Ureter (tissue), 1 donor: ENCODE measurements at regions not wholly inside any gene's neighbourhood (a gene's known extent, or its start where the extent isn't known, plus 50 kb on each side); places are given as distances from the start of the nearest gene placed in this dataset.
"Not testable (repeated sequence)": the region's sequence is repeated elsewhere in the genome, so short reads cannot be mapped to it uniquely, and the experiment has no call there.

Experiments
- DNase-seq: peaks from one replicate; pipeline ENCODE4 v3.0.0-alpha.2; 2020; ENCODE audit warnings: low spot score
- donor health status: DM: yes; HTN: yes; CAD: no.

DNA sequence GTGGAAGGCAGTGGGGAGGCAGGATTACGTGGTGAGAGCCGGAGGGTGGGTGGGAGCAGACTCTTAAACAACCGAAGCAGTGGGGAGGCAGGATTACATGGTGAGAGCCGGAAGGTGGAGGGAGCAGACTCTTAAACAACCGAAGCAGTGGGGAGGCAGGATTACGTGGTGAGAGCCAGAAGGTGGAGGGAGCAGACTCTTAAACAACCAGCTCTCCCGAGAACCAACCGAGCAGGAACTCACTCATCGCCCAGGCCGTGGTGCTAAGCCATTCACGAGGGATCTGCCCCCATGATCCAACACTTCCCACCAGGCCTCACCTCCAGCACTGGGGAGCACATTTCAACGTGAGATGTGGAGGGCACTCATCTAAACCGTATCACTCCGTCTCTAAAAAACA, 87.7 kb downstream of the RTP5 start:
- DNase-seq: no peak

DNA sequence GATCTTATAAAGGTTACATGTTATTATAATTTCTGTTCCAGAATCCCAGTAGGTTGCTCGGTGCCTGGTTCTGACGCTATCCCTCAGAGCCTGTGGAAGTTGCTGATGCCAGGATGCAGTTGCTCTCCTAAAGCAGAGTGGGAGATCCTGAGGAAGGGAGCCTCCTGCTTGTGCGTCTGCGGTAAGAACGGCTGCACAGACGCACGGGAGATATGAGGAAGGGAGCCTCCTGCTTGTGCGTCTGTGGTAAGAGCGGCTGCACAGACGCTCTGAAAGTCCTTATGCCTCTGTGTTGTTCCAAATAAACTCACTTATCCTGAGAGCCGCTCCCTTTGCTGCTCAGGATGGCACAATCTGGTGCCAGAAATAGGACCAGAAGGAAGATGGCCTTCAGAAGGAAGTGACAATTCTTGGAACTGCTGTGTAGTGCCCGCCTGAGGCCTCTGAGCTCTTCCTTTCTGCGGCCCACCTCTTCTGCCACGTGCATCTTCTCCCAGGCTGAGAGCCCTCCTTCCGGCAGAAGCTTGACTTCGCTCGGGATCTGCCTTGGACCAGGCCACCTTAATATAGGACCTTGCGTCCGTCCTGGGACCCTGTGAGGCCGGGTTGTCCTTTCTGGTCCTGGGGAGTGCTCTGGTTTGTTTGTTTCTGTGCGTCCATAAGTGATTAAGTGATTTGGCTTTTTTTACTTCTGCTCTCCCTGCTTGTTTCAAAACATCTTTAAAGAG, 89.5 kb downstream of the RTP5 start:
- no peak for DNase-seq

DNA sequence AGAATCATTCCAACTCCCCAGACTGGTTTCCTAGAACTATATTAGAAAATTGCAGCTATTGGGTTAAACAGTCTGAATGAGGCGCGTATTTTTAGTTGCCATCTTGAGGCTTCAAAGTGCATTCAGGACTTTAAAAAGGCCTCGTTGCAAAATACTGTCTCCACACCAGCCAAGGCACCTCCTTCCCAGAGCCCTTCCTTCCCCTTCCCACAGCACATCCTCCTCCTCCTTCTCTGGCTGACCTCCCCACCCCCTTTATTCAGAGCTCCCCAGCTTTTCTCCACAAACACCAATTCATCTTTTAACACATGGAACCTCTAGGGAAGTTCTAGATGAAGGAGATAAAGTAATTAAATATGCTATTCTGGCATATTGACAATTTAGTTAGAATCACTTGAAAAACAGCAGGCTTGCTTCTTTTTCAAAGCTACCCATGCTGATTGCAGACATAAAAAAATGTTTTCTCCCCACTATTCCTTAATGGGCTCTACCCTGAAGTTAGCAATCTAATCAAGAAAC, 90.3 kb downstream of the RTP5 start:
- DNase-seq: no peak

DNA sequence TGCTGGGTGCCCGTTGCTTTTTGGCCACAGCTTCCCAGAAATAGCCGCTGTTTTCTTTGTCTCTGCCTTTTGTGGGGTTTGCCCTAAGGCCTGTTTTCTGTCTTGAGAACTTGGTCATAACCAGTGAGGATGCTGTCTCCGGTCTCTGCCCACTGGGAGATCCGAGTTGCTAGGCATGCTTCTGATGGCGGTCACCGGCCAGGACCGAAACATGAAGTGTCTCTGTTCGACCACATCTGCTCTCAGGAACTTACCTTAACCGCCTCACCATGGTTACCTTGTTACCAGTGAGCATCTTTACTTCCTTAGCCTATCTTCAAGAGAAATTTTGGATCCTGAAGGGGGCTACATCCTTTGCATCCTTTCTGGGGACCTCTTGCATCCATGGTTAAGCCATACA, 91.9 kb downstream of the RTP5 start:
- no peak for DNase-seq

DNA sequence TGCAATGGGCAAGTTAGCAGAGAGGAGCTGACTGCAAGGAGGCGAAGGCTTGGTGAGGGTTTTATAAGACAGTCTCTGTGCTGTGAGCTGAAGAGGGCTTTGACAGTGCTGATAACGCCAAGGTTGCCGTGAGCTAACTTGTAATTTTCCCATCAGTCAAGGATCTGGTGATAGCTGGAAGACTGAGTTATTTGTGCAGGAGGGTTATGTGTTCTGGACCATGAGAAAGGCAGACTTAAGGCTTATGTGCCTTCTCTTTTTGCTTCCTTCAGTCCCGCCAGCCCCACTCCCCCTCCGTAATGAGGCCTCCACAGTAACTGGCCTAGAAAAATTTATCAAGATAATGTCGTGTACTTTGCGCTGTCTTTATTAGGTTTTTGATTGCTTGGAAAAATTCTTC, 94.6 kb downstream of the RTP5 start:
- DNase-seq: no peak

DNA sequence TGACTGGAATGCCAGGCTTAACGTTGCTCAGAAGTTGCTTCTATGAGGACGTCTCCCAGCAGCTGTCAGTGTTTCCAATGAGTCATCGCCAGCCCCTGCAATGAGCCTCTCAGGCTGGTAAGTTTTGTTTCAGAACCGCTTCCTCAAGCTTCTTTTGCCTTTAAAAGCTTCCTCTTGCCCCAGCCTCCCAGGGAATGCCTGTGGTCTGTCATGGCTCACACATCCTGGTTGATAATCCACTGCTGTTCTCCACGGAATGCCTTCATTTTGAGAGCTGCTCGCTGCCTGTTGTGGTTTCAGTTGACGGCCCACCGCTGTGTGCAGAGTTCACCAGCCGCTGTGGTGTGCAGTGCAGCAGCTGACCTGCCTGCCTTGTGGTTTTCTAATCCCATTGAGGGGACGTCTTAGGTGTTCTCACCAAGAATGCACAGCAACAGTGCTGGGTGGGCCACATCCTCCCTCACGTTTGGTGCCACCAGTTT, 96.4 kb downstream of the RTP5 start:
- DNase-seq: no peak

DNA sequence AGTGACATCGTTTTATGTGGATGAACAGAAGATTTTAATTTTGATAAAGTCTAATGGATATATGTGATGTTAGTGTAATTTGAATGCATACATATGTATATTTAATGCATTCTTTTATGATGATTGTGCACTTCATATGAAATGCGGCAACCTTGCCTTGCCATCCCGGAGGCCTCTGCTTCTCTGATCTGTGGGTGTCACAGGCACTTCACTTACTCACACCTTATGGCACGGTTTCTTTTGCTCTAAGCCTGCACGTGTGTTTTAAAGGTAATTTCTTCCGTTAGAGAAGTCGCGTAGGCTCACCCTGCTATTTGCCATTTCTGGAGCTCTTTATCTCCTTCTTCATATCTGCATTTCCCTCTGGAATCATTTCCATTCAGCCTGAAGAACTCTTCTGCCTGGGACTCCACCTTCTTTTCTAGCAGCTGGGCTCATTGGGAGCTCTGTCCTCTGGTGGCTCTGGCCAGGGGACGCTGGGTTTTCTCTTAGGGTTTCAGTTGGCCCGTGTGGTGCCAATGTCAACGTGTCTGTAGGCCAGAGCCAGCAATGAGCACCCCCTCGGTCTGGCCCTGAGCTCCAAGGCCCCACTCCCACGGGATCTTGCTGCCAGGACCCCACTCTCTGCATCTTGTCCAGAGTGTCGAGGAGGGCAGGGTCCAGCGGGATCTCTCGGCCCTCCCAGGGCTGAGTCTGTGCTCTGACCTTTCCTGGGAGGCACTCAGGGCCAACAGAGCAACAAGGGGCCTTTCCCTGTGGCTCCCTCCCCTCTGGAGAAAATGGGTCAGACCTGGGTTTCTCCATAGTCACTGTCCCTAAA, 97.3 kb downstream of the RTP5 start:
- DNase-seq: no peak

DNA sequence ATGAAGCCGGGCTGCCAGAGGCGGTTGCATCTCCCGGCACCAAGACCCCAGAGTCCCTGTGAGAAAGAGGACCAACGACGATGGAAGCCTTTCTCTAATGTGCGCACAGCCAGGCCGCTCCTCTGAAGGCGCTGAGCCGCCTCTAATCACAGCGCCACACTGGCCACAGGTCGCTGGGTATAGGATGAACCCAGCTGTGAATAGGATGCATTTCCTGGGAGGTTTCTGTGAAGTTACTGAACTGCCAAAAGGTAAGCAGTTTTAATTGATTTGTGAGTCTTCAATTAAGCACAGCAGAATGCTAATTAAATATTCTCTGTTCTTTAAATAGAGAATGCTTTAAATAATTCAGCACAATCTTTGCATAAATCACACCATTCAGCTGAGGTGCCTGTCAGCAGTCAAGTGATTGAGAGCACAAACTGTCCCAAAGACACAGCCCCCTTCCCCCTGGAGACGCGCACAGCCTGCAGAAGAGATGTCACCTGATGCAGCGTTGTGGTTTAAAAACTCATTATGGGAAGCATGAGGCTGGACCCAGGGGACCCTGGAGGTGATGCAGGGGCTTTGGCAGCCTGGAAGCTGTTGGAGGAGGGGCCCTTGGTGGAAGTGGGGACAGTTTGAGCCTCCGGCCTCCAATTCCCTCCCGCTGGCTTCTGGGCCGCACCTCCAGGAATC, 98.1 kb downstream of the RTP5 start:
- no peak for DNase-seq

DNA sequence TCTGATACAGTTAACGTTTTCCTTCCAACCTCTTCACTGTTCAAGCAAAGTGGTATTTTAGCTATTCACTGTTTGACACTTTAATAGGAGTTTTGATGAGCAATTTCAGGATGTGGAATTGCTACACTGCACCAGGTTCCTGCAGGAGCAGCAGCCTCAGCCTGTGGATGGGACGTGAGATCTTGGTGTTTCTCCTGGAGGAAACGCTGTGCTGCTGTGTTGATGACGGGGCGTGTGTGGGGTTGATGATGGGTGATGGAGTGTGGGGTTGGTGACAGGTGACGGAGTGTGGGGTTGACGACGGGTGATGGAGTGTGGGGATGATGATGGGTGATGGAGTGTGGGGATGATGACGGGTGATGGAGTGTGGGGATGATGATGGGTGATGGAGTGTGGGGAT, 98.9 kb downstream of the RTP5 start:
- no peak for DNase-seq

DNA sequence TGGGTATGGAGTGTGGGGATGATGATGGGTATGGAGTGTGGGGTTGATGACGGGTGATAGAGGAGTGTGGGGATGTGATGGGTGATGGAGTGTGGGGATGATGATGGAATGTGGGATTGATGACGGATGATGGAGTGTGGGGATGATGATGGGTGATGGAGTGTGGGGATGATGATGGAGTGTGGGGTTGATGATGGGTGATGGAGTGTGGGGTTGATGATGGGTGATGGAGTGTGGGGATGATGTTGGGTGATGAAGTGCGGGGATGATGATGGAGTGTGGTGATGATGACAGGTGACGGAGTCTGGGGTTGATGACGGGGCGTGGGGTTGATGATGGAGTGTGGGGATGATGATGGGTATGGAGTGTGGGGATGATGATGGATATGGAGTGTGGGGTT, 99.7 kb downstream of the RTP5 start:
- DNase-seq: not testable (repeated sequence)

DNA sequence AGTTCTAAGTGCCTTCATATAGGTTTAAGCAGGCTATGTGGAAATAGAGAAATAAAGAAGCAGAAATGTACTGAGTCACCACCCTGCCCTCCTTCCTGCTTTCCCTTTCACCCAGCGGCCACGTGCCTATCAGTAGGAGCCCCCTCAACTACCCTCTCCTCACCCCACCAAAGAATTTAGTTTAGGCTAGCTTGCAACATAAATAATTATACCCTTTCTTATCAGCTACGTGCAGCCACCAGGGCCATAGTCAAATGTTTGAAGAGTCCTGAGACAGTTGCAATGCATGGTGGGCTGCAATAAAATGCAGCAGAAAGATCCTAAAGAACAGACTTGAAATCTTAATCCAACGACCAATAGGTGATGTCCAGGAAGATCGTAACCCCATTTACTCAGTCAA, 101.2 kb downstream of the RTP5 start:
- no peak for DNase-seq

DNA sequence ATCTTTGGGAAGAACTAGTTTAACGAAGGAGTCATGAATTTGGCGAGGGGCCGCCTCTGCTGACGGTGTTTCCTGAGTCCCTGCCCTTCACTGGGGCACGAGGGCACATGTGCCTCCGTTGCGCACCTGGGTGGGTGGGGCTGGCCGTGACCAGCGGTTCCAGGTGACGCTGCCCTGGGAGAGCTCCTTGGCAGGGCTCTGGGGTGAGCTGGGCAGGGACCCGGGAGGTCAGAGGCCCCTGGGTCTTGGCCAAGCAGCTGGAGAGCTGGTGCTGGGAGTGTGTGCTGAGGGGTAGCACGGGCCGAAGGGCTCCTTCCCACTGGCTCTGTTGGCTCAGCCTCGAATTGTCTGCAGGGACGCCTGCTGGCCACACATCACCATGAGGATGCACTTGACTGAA, 104.6 kb downstream of the RTP5 start:
- DNase-seq: no peak

DNA sequence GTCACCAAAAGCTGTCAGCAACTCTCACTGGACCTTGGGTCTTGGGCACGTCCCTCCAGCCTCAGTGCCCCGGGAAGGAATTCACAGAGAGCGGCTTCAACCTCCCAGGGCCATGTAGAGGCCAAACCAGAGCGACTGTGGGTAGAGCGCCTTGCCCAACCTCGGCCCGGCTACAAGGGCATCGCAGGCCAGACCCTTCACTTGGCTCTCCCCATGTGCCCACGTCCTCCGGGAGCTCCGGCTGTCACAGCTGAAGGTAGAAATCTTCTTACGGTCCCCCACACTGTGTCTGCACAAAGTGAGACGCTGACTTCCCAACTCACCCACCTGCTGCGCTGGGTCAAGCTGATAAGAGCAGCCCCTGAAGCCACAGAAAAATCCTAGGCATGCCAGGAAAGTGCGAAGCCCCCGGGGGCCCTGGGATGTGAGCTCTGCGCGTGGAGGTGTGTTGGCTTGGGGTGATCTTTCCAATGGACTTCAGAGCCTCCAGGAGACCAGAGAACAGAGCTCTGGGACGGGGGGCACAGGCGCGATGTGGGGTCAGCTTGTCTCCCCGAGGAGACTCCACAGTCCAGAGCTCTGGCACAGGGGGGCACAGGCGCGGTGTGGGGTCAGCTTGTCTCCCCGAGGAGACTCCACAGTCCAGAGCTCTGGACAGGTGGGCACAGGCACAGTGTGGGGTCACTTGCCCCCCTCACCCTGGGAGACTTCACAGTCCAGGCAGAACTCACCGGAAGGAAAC, 105.5 kb downstream of the RTP5 start:
- DNase-seq: no peak

DNA sequence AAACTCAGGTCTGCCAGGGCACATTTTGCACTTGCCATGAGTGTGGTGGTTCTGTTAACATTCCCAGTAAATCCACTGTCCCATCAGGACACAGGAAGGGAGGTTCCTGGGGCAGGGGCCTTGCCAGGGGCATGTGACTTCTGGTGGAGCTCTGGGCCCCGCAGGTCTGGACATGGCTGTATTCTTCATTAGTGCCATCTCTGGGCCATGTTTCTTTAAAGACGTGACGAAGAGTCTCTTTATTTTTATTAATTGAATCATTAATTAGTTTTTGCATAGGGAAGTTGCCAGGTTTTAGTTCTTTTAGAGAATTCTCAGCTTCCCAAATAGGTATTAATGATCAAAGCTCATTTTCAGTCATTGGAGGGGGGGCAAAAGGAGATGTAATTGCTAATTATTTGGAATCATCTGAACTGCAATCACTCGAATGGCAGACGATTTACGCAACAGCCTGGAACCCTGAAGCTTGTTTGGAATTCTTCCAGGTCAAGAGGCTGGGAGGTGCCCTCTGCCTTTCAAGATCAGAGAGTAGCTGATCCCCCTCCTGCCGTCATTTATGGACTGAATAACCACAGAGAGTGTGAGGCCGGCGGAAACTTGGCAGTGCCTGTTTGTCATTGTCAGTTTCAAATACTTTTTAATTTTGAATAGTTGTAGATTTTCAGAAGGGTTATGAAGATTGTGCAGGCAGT, 106.2 kb downstream of the RTP5 start:
- DNase-seq: no peak

DNA sequence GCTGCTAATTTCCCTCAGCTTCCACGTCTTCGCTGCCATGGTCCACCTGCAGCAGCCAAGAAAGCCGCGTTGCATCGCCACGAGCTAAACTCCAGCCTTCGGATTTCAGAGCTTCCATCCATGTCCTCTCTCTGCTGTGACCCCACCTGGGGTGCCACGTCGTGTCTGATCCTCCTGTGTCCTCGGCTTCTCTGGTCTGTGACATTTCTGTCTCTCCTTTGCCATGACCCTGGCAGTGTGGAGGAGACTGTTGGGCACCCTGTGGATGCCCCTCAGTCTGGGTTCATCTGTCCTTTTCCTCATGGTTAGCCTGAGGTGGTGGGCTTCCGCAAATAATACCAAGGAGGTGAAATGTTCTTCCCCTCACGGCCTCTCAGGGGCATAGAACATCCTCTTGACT, 106.8 kb downstream of the RTP5 start:
- DNase-seq: no peak

DNA sequence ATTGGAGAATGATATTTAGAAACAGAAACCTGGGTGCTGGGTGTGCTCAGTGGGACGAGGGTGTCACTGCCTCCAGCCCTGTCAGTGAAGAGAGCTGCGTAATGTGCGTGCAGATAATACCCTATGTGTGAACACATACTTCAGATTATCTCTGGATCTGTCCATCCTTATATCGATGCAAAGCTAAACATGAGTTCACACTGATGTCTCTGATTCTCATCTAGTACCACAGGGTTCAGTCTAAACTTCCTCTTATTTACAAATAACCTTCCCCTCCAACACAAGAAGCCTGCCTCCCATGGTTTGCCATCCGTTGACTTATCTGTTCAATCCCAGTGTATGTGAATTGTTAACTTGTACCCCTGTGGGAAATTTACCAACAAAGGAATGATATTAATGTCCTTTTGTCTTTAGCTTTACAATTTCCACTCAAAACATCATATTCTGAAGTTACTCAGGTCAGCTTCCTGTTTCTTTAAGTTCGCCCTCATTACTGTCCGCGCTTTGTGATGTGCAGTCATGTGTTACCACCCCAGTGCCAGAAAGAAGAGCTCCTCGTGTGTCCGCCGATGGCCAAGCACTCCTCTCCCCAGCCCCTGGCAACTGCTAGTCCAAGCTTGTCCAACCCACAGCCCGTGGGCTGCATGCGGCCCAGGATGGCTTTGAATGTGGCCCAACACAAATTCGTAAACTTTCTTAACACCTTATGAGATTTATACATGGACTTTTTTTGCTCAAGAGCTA, 108.2 kb downstream of the RTP5 start:
- no peak for DNase-seq

DNA sequence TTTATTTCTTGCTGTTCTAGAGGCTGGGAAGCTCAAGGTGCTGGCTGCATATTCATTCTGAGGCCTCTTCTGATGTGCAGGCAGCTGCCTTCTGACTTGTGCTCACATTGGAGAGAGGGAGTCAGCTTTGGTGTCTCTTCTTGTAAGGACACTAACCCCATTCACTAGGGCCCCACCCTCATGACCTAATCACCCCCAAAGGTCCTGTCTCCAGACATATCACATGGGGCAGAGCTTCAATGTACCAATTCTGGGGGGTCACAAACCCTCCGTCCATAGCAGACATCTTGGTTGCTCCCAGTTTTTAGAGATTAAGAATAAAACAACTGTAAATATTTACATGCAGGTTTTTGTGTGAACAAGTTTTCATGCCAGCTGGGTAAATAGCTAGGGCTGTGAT, 109.1 kb downstream of the RTP5 start:
- DNase-seq: no peak

DNA sequence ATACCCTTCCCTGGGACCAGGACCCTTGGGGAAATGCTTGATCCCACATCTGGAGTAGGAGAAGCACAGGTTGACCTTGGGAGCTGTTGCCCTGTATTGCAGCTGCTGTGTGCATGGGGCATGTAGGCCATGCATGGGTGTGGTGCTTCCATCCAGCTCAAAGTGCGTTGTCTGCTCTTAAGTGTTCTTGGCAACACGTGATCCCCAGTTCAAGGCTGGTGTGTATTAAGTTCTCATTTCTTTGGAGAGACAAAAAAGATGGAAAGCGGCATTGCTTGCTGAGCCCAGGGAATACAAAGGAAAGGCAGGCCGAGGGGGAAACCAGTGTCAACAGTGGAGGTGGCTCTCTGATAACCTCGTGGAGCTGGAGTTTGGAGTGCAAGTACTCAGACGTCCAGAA, 110.7 kb downstream of the RTP5 start:
- DNase-seq: no peak

DNA sequence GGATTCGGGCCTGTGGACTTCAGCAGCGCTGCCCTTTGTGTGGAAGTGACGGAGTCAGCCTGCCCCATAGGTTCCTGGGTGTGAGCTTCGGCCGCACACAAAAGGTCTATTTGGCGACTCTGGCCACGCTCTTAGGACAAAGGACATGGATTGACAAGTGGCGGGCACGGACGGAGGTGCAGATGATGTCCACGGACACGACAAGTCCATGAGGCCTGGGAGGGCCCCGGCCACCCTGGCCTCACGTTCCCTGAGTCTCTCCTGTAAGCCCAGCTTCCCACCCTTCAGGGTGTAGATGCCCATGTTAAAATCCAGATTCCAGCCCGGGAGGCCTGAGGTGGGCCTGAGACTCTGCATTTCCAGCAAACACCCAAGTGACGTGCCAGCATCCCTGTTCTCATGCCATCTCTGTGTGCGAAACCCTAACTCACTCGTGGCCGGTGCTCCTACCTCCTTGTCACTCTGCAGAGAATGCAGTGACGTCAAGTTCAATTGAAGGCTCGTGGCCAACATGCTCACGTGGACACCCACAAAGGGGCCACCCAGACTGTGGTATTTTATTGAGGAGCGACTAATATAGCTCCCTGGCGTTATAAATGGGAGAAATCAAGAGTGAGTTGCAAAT, 111.7 kb downstream of the RTP5 start:
- no peak for DNase-seq
